ENCODE measurements at regions not wholly inside any gene's neighbourhood (a gene's known extent, or its start where the extent isn't known, plus 50 kb on each side); places are given as distances from the start of the nearest gene placed in this dataset.

- FAIRE-seq: no peak
- DNase-seq (ENCODE audit: low read depth in 1 of 2, low spot score in 1 of 2): no peak
- no peaks in the 10 kb centered on the region for H3K9me3 ChIP-seq
- WGBS (ENCODE audit: missing lambda C conversion rate): 43% methylated on average over 8 of the region's 8 CpGs
- no peak overlapping the region for H3K27ac ChIP-seq
- no peaks in the 10 kb centered on the region for H3K4me1 ChIP-seq
- no peak for TF ChIP-seq NPAS2 (CRISPR knock-in tag; IDR thresholded peaks at IDR 0.05; ENCODE audit: borderline replicate concordance)
- no peak for TF ChIP-seq JUNB (IDR thresholded peaks at IDR 0.05)
- TF ChIP-seq TFCP2L1 (CRISPR knock-in tag; IDR thresholded peaks at IDR 0.05): no peak
- TF ChIP-seq NR3C1 (IDR thresholded peaks at IDR 0.05): no peak
- TF ChIP-seq REST (IDR thresholded peaks at IDR 0.05): no peak
- no peak for TF ChIP-seq HDAC2 (IDR thresholded peaks at IDR 0.05)
- no peak for TF ChIP-seq SREBF2 (IDR thresholded peaks at IDR 0.05)
- ATAC-seq: no peak
- no peak overlapping the region for H3K4me2 ChIP-seq
- no peak overlapping the region for H3K4me3 ChIP-seq
- CTCF ChIA-PET: interaction anchor here (0.6 to 1.2 kb wide), 2 partner anchors 53 to 198 kb away, joined by 3 to 7 read pairs; partner anchors contain the start of gene POMGNT2
- POLR2A ChIA-PET: no interaction called here
These were observed 53.4 kb upstream of the POMGNT2 start for GRCh38 chr3:43159131-43159875.

- H3K4me1 ChIP-seq: no peaks in the 10 kb centered on the region
- DNase-seq (ENCODE audit: low read depth in 1 of 2, low spot score in 1 of 2) (no peak), ATAC-seq (no peak), FAIRE-seq (no peak)
- H3K4me2 ChIP-seq: no peak overlapping the region
- TF ChIP-seq ZSCAN20 (CRISPR knock-in tag; IDR thresholded peaks at IDR 0.05) (no peak), CEBPB (IDR thresholded peaks at IDR 0.05) (no peak), SMC3 (IDR thresholded peaks at IDR 0.05) (no peak), HDAC2 (IDR thresholded peaks at IDR 0.05) (no peak)
- ChIA-PET POLR2A (no interaction called here), CTCF (interaction anchor here (0.7 to 4.7 kb wide), 4 partner anchors 9 to 195 kb away, joined by 3 to 33 read pairs (median 4); no protein-coding TSS in a partner anchor)
- no peaks in the 10 kb centered on the region for H3K9me3 ChIP-seq
- H3K4me3 ChIP-seq: no peak overlapping the region
- 33% methylated on average over 5 of the region's 5 CpGs for WGBS (ENCODE audit: missing lambda C conversion rate)
- H3K27ac ChIP-seq: no peak overlapping the region
These were observed 51.1 kb upstream of the POMGNT2 start for GRCh38 chr3:43156812-43157455.

GRCh38 chr3:43155464-43156121, 49.7 kb upstream of the POMGNT2 start:
- Histone ChIP-seq H3K27ac (no peak overlapping the region), H3K4me1 (no peaks in the 10 kb centered on the region), H3K4me3 (no peak overlapping the region), H3K9me3 (no peaks in the 10 kb centered on the region), H3K4me2 (no peak overlapping the region)
- 12% methylated on average over 10 of the region's 11 CpGs for WGBS (ENCODE audit: missing lambda C conversion rate)
- TF ChIP-seq RAD21 (conservative IDR thresholded peaks at IDR 0.05 in 1 of 2, IDR thresholded peaks at IDR 0.05 in 1 of 2): peak; percentile 42 to 57; a peak in 3 of 5 replicates
- no peak for TF ChIP-seq MAZ (IDR thresholded peaks at IDR 0.05; ENCODE audit: borderline replicate concordance, low read depth, low read length)
- no peak for TF ChIP-seq RFX5 (IDR thresholded peaks at IDR 0.05)
- no peak for TF ChIP-seq CBX2 (IDR thresholded peaks at IDR 0.05; ENCODE audit: borderline replicate concordance, low read depth)
- TF ChIP-seq RARB (CRISPR knock-in tag; IDR thresholded peaks at IDR 0.05): no peak
- no peak for TF ChIP-seq JUNB (IDR thresholded peaks at IDR 0.05)
- TF ChIP-seq CTCF (IDR thresholded peaks at IDR 0.05): peak; percentile 36; the same call in 2 of the 3 replicates
- TF ChIP-seq HMGXB4 (CRISPR knock-in tag; IDR thresholded peaks at IDR 0.05; ENCODE audit: borderline replicate concordance): no peak
- no peak for TF ChIP-seq FOSL2 (IDR thresholded peaks at IDR 0.05)
- TF ChIP-seq FOSL2 (CRISPR knock-in tag; IDR thresholded peaks at IDR 0.05): peak; percentile 16; the same call in 1 of the 2 replicates
- no peak for TF ChIP-seq POLR2AphosphoS2 (conservative IDR thresholded peaks at IDR 0.05; ENCODE audit: low read length)
- peak; percentile 52 for TF ChIP-seq SMC3 (IDR thresholded peaks at IDR 0.05)
- DNase-seq (ENCODE audit: low read depth in 1 of 2, low spot score in 1 of 2) (peak; percentile 50 to 54), ATAC-seq (peak; percentile 93 to 98), FAIRE-seq (no peak)
- POLR2A ChIA-PET: no interaction called here
- CTCF ChIA-PET: interaction anchor here (0.7 to 4.7 kb wide), 6 partner anchors 10 to 194 kb away, joined by 3 to 33 read pairs (median 4); no protein-coding TSS in a partner anchor

Measured in A549 (cell line).